EH (cell line): ENCODE measurements at regions not wholly inside any gene's neighbourhood (a gene's known extent, or its start where the extent isn't known, plus 50 kb on each side); places are given as distances from the start of the nearest gene placed in this dataset.
"Not testable (repeated sequence)": the region's sequence is repeated elsewhere in the genome, so short reads cannot be mapped to it uniquely, and the experiment has no call there.

Experiments
- DNase-seq: peaks from one replicate; pipeline ENCODE4 v3.0.0-alpha.2; 2015; ENCODE audit warnings: low read depth

DNA sequence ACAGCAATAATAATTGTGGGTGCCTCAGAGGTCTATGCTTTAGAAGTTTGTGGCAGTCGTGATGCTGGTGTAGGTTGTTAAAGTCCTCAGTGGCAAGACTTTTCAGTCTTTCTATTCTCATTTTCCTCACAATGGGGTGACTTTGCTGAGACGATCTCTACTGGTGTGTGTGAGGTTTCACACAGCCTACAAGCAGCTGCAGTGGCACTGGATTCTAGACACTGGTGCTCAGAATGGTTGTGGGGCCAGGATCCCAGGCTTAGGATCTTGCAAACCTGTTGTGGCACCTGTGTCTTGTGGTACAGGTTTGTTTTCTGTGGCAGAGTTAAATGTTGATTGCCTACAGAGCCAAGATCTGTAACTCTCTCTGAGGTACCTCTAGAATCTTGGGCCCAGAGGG is 581.2 kb downstream of the PTPRC start:
- no peak for DNase-seq

DNA sequence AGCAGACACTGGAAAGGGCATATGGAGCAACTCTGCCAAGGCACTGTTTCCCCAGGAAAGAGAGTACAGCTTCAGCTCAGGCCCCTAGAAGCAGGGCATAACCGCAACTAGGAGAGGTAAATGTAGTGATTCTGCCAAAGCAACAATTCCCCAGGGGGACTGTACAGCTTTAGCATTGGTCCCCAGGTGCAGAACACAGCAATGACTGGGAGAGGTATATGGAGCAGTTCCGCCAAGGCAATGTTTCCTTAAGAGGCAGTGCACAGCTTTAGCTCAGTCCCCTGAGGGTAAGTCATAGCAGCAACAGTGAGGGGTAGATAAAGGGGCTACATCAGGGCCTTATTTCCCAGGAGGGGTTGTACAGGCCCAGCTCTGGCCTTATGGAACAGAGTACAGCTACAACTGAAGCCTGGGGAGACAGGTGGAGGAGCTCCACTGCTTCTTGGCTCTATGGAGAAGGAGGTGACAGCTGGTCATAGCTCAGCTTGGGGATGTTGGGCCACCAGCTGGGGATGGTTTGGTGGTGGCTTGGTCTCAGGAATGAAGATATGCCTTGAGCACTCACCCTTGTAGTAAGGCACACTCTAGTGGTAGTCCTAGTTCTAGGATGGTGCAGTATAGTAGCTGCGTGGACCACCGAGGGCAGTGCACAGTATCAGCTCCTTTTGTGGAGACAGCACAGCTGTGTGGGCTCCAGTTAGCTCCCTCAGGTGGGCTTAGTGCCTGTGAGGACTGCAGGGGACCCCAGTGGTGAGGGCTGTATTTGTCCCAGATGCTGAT is 582.7 kb downstream of the PTPRC start:
- DNase-seq: no peak

DNA sequence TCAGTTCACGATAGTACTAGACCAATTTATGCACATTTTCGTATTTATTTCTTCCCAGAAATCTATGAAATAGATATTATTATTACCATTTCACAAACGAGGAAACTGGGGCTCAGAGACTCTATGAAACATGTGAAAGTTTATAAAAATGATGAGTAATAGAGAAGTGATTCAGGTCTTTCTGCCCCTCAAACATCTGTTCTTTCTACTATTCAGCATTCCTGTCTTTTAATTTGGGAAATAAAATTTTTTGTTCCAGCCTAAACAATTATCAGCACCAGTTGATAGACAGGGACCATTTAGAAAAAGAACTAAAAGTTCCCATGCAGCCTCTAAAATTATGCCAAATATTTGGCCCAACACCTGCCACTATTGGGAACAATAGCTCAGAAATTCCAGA is 585.1 kb downstream of the PTPRC start:
- DNase-seq: peak; percentile 10

GRCh38 chr1:199226163-199226562 is 587.3 kb downstream of the PTPRC start:
- DNase-seq: peak; percentile 71

DNA sequence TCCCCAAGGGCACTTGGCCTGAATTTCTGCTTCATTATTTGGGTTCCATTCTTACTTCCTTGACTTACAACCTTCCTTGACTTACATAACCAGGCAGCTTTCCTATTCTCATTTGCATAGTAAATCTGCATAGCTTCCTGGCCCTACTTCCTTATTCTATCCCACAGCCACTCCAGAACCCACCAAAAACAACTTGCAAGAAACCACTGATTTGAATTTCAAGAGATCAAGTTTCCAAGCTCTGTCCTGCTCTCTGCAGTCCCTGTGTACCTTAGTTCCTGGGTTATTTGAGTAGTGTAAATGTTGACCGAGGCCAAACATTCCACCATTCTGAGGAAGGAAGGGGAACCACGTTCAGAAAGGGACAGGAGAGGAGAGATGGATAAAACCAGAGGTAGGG is 603.3 kb downstream of the PTPRC start:
- no peak for DNase-seq

DNA sequence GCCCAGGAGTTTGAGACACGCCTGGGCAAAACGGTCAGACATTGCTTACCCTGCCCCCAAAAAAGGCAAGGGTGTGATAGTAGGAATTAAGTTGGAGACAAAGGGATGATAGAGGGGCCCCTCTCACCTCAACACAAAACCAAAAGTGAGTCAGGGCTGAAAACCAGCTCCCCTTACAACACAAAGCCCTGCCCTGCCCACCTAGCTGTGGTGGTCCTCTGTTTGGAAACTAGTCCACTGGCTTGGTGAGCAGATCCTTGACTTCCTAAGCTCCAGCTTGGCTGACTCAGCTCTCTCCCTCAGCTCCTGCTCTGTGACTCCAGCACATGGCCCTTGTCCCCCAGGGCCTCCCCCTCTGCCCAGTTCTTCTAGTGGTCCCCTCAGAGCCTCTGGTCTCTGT is 603.8 kb downstream of the PTPRC start:
- DNase-seq: no peak

DNA sequence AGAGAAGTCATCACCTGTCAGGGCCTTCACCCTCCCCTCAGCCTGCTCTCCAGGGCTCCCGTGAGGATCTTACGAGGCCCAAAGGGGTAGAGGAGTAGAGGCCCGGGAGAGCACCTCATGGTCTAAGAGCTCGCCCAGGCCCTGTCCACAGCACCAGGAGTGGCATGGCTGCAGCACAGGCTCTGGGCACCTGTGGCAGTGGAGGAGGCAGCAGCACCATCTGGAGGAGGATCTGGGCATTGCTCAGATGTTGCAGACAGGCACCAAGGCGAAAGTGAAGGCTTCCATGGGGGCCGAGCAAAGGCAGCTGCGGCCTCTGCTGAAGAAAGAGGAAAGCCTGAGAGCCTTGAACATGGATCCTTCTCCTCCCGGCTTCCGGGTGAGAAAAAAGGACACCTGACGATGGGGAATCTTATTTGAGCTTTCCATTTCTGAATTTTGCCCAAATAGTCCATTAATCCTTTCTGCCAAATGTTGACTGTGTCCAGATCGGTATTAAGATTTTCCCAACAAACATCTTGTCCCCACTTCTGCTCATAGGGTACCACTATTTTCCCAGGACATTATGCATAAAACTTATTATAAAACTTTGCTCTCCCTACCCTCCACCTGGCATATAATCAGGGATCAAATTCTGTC is 604.7 kb downstream of the PTPRC start:
- DNase-seq: peak; percentile 46

DNA sequence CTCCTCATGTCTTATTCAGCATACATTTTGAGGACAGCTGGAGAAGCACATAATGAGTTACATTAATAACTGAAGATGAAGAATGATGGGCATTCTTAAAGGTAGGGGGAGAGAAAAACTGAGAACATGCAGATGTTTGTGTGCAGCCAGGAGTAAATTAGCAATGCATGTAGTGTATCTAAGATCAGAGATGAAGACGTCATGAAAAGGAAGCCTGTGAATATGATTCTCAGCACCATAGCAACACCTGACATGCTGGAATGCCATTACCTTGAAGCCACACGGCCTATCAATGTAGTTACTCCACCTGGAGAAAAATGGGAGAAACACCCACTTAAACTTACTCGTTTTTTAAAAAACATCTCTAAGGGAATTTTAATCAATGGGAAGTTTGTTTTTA is 607.1 kb downstream of the PTPRC start:
- no peak for DNase-seq

DNA sequence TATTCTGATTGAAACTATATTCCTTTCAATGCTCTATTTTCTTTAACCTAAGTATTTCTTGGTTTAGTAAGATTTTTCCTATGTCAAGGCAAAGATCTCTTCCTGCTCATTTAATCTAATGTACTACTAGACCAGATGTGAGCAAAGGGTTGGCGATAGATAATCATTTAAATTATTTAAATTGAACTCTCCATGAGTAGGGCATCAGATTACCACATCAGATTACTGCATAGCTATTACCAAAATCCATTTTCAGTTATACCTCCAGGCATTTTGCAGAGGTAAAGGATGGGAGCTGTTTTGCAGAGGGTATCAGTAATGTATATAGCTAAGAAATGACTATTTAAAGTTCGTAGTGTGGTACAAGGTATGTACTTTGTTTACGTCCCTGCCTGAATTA is 607.9 kb downstream of the PTPRC start:
- no peak for DNase-seq

GRCh38 chr1:199247891-199248290 is 609.1 kb downstream of the PTPRC start:
- DNase-seq: no peak

DNA sequence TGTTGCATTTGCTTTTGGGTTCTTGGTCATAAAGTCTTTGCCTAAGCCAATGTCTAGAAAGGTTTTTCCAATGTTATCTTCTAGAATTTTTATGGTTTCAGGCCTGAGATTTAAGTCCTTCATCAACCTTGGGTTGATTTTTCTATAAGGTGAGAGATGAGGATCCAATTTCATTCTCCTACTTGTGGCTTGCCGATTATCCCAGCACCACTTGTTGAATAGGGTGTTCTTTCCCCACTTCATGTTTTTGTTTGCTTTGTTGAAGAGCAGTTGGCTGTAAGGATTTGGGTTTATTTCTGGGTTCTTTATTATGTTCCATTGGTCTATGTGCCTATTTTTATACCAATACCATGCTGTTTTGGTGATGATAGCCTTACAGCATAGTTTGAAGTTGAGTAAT is 615.2 kb downstream of the PTPRC start:
- DNase-seq: not testable (repeated sequence)

DNA sequence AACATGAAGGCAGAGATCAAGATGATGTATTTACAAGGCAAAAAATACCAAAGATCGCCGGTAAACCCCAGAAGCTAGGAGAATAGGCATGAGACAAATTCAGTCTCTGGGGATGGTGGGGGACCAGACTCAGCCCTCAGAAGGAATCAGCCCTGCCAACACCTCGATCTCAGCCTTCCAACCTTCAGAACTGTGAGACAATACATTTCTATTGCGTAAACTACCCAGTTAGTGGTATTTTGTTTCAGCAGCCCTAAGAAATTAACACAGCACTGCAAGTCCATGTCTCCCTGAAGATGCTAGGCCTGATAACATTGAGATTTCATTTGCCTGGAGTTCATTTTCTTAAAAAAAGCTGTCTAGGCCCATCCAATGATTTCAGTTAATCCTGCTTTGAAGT is 622.5 kb downstream of the PTPRC start:
- no peak for DNase-seq

DNA sequence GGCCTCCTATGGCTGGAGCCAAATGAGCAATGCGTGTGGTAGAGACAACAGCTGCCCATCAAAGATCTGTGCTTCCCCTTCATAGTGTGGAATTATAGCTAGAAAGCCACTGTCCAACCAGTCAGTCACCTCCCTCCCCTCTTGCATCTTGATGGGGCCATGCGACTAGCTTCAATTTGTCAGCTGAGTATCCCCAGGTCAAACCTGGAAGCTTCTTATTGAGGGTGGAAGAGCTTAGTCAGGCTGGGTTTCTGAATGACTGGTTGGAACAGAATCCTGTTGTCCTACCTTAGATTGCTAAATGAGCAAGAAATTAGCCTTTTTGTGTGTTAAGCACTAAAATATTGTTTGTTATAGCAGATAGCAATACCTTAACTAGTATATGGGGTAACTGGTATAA is 625.4 kb downstream of the PTPRC start:
- no peak for DNase-seq

GRCh38 chr1:199264911-199265310 is 626.1 kb downstream of the PTPRC start:
- no peak for DNase-seq

GRCh38 chr1:199265319-199265718 is 626.5 kb downstream of the PTPRC start:
- DNase-seq: no peak

- DNase-seq: no peak
These were observed 630.4 kb downstream of the PTPRC start for GRCh38 chr1:199269241-199269640.

DNA sequence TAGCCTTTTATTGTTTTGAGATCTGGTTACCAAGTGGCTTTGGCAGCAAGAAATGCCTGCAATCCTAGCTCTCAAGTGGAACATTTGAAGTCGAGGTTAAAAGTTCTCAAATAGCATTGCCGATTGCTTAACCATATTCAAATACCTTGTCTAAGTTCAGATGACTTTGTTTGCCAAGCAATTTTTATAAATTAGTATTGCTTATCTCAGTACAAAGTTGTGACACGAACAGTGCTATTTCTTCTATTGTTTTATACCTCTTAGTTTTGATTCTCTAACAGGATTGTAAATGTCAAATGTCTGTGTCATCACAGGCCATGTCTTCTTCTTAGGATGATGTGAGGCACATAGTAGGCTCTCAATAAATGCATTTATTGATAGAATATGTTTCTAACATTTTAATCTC is 633.3 kb downstream of the PTPRC start:
- peak; percentile 84 for DNase-seq

DNA sequence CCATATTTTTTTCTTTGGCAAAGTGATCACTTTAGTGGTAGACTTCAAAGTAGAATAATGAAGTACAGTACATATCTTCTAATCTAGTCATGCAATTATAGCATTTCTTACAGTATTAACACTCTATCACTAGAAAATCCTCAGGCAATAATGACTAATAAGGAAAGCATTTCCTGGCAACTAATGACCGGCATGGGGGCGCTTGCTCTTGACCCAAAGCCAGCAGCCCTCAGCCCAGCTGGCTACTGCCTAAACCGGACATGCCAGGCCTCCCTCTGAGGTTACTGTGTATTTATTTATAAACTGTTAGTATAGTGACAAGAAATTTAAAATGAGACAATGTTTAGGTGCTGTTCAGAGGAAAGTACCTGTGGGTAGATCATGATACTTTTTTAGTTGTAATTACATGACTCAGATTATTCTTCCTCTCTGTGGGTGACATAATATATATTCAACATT is 633.8 kb downstream of the PTPRC start:
- DNase-seq: peak; percentile 97

- DNase-seq: peak; percentile 68
These were observed 635.1 kb downstream of the PTPRC start for GRCh38 chr1:199273837-199274379.

- peak; percentile 27 for DNase-seq
These were observed 640.2 kb downstream of the PTPRC start for GRCh38 chr1:199279067-199279466.

DNA sequence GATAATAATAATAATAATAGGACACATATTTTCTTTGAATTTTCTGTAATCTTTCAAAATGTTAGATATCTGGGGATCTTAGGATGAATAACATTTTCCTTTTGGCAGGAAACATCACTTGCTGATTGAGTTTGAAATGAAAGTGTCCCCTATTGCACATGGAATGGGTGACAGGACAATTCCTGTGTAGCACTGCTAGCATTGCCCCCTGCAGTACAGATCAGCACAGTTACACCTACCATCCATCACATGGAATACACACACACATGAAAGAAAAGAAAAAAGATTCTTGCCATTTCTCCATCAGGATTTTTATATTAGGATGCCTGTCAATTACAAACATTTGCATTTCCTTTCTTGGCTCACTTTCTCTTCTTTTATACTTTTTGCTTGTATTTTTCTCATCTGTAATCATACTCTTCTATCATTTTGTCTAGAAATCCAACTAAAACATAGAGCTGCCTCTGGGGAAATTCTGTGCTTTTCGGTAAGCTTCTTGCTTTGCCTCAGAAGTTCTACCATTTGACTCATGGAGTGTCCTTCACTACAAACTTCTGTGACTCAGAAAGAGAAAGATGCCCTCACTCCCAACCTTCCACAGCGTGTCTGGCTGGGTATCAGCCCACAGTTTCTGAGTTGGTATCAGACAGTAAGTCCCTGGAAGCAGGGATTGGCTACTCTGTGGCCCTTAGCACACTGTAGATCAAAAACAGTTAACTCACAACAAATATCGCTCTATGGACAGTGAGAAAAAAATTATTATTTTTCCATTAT is 641.2 kb downstream of the PTPRC start:
- peak; percentile 46 for DNase-seq

- peak; percentile 78 for DNase-seq
These were observed 644.0 kb downstream of the PTPRC start for GRCh38 chr1:199282751-199283305.
